HG02610 (cell line): ENCODE measurements at regions not wholly inside any gene's neighbourhood (a gene's known extent, or its start where the extent isn't known, plus 50 kb on each side); places are given as distances from the start of the nearest gene placed in this dataset.
A peak's percentile ranks its signal among the peaks of the same experiment; 100 is the strongest.
"Not testable (repeated sequence)": the region's sequence is repeated elsewhere in the genome, so short reads cannot be mapped to it uniquely, and the experiment has no call there.

Experiments
- ATAC-seq: cut with Tn5 transposase; IDR thresholded peaks from one replicate; pipeline ENCODE4 v1.9.1; 2021; ENCODE audit warnings: mild to moderate bottlenecking, moderate library complexity; ENCODE audit not compliant: unreplicated experiment

GRCh38 chr3:147244397-147244796 is 161.9 kb downstream of the ZIC4 start:
- ATAC-seq = no peak

DNA sequence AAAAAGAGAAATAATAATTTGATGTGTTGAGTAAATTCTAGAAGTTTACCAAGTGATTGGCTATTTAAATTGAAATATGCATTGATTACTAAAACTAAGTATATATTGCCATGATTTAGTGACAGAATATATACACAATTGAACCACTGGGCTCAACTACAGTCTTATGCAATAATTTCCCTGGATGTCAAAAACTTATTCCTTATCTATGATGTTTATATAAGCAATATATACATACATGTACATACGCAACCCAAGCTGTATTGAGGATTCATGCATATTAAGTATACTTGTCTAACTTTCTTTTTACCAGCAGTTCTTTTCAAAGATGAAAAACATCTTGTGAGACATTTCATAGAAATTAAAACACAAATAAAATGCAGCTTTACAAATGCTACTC is 165.8 kb downstream of the ZIC4 start:
- ATAC-seq = no peak

- no peak for ATAC-seq
These were observed 168.4 kb downstream of the ZIC4 start for GRCh38 chr3:147237991-147238390.

GRCh38 chr3:147231980-147232379 is 174.4 kb downstream of the ZIC4 start:
- ATAC-seq = not testable (repeated sequence)

- ATAC-seq = no peak
These were observed 175.2 kb downstream of the ZIC4 start for GRCh38 chr3:147231111-147231510.

- no peak for ATAC-seq
These were observed 184.1 kb downstream of the ZIC4 start for GRCh38 chr3:147222291-147222690.

GRCh38 chr3:147218965-147219364 is 187.4 kb downstream of the ZIC4 start:
- no peak for ATAC-seq

DNA sequence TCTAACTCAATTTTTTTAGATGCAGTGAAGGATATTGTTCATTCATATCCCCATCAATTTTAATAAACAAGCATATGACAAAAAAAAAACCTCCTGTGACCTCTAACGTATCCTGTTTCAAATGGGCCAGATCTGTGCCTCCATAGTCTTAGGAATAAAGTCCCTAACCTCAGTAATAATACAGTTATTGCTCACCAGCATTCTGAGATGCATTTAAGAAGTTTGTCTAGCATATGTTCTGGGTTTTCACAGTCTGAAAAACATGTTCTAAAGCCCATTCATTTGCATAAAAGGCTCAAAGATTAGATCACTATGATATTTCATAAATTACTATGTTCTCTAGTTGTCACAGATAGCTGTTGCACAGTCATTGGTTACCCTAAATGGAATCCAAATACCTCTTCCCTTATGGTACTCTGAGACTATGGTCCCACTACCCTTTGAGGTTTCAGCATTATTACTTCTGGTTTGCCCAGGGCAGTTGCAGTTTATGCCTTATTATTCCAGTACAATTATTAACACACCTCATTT is 190.1 kb downstream of the ZIC4 start:
- peak; percentile 66 for ATAC-seq

DNA sequence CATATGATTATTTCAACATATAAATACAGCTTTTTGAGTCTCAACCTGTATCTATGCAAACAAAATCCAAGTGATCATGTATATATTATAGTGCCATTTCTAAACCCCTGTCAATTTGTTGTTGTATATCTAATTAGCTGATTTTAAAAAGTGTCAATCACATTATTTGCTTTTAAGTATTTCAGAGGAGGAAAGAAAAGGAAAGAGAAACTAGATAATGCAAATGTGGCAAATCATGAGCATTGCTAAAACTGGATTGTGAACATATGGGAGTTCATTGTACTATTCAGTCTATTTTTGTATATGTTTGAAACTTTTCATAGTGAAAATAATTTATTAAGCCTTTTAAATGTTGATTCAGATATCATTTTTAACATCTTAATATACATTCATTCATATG is 190.7 kb downstream of the ZIC4 start:
- peak; percentile 42 for ATAC-seq

DNA sequence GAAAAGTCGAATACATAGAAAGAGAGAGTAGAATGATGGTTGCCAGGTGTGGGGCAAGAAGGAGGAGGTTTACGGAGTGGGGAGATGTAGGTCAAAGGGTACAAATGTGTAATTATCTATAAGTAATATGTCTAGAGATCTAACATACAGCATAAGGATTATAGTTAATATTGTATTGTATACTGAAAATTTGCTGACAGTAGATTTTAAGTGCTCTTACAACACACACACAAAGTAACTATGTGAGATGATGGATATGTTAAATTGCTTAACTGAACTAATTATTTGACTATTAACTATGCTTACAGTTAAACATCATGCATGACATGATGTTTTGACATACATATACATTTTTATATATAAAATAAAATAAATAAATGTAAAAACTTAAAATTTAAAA is 192.7 kb downstream of the ZIC4 start:
- no peak for ATAC-seq

DNA sequence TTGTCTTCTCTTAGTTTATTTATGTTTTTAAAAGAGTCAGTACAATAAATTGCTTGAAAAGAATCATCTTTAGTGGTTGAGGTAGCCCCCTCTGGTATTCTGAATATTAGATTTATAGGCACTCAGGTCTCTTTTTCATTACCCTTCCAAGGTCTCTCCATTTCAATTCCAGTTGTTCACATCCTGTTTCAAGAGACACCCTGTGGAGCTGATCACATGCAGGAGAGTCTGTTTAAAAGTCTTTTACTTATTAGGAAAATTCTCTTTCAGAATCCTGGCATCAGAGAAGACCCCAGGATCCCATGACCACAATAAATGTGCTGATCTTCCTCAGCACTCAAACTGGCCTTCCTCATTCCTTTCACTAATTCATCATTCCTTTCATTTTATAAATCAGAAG is 195.7 kb downstream of the ZIC4 start:
- ATAC-seq = no peak

- ATAC-seq = no peak
These were observed 205.3 kb downstream of the ZIC4 start for GRCh38 chr3:147201086-147201485.

GRCh38 chr3:147200545-147200944 is 205.8 kb downstream of the ZIC4 start:
- ATAC-seq = no peak

- ATAC-seq = no peak
These were observed 208.6 kb downstream of the ZIC4 start for GRCh38 chr3:147197739-147198138.

DNA sequence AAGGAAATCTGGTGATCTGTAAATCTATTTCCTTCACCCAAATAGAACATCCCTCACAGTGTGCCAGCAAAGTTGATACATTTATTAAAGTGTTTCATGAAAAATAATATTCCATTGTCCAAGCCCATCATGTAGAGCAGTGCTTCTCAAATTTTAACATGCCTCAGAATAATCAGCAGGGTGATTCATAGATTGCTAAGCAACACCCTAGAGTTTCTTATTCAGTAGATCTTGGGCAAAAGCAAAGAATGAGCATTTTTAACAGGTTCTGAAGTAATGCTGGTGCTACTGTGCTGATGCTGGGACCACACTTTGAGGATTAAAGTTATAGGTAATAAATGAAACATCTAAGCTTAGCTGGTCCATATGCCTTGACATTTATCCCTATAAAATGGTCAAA is 210.5 kb downstream of the ZIC4 start:
- ATAC-seq = no peak

- no peak for ATAC-seq
These were observed 214.5 kb downstream of the ZIC4 start for GRCh38 chr3:147191795-147192385.

DNA sequence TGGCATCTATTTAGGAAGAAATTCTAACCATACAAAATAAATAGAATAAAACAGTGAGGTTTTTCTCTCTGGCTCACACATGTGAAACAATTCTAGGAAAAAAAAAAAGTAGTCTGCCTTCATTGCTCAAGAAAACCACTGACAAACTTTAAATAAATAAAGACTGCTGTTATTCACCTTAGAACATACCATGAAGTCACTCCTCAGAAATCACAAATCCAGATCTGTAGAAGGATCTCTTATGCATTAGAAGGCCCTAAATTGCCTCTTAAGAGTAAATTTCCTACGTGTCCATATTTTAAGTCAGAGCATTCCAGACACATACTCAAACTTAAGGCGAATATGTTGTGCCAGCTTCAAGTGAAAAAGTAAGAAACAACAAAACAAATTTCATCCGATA is 217.3 kb downstream of the ZIC4 start:
- no peak for ATAC-seq

- ATAC-seq = no peak
These were observed 218.7 kb downstream of the ZIC4 start for GRCh38 chr3:147187687-147188086.

GRCh38 chr3:147185781-147186180 is 220.6 kb downstream of the ZIC4 start:
- ATAC-seq = no peak

GRCh38 chr3:147184794-147185193 is 221.5 kb downstream of the ZIC4 start:
- no peak for ATAC-seq

- ATAC-seq = no peak
These were observed 233.1 kb downstream of the ZIC4 start for GRCh38 chr3:147173257-147173656.

- ATAC-seq = no peak
These were observed 243.6 kb downstream of the ZIC4 start for GRCh38 chr3:147162743-147163142.

GRCh38 chr3:147161833-147162232 is 244.5 kb downstream of the ZIC4 start:
- ATAC-seq = no peak
